ENCODE measurements at regions not wholly inside any gene's neighbourhood (a gene's known extent, or its start where the extent isn't known, plus 50 kb on each side); places are given as distances from the start of the nearest gene placed in this dataset.
"Not testable (repeated sequence)": the region's sequence is repeated elsewhere in the genome, so short reads cannot be mapped to it uniquely, and the experiment has no call there.

DNA sequence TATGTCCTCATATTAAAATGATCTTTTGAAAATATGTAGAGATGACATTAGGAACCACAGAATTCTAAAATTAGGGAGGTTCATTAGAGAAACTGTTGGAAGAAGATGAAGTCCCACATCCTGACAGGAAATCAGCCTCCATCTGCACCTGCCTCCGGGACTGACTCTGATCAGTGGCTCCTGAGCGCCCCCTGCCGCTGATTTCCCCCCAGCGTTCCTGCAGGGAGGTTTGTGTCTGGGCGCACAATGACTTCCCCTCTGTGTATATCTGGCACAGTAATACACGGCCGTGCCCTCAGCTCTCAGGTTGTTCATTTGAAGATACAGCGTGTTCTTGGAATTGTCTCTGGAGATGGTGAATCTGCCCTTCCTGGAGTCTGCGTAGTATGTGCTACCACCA lies 883.8 kb downstream of the TMEM121 start:
- not testable (repeated sequence) for DNase-seq

DNA sequence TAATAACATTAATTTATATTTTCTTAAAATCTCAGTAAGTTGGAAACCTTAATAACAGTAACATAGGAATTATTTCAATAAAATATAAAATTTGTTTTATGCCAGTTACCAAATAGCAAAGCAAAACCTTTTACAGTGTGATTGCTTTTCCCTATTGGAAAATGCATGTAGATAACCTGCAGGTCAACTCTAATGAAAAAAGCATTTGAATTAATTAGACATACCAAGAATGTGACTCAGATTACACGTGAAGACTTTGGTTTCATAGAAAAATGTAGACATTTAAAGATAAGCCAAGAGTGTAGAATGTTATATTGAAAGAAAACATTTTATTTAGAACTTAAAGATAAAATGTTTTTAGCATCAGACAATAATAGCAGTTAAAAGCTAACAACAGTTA lies 888.1 kb downstream of the TMEM121 start:
- no peak for DNase-seq

DNA sequence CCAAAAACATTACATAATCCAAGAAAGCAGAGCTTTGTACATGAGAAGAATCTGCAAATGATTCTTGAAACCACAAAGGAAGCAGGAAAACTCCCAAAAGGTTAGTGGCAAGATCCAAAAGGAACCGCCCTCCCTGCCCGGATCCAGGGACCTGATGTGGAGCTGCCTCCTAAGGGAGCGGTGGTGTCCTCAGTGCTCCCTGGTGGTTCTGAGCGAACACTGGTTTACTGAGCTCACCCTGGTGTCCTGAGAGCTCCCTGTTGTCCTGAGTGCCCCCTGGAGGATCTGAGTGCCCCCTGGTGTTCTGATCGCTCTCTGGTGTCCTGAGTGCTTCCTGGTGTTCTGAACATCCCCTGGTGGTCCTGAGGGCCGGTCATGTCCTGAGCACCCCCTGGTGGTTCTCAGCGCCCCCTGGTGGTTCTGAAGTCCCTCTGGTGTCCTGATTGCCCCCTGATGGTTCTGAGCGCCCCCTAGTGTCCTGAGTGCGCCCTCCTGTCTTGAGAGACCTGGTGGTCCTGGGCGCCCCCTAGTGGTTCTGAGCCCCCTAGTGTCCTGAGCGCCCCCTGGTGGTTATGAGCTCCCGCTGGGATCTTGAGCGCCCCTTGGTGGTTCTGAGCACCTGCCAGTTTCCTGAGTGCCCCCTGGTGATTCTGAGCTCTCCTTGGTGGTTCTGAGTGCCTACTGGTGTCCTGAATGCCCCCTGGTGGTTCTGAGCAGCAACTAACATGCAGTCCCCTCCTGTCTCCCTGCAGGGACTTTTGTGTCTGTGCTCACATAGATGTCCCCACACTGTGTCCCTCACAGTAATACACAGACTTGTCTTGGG lies 891.1 kb downstream of the TMEM121 start:
- no peak for DNase-seq

DNA sequence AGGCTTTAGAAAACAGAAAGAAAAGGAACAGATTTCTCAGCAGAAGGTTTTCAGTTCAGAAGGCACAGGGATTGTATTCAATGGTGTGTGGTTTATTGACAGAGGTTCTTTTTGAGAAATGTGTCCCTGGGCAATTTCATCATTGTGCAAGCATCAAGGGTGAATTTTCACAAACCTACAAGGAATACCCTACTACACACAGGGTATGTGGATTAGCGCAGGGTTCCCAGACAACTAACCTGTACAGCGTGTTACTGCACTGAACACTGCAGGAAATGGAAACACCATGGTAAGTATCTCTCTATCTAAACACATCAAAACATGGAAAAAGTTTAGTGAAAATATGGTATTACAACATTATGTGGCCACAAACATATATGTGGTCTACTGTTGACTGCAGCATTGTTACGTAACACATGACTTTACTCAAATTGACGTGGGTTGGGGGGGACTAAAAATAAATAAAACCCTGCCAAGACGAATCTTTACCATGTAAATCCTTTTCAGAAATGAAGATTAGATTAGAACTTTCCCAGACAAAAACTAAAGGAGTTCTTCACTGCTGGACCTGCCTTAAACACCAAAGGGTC lies 893.1 kb downstream of the TMEM121 start:
- DNase-seq, result no peak

DNA sequence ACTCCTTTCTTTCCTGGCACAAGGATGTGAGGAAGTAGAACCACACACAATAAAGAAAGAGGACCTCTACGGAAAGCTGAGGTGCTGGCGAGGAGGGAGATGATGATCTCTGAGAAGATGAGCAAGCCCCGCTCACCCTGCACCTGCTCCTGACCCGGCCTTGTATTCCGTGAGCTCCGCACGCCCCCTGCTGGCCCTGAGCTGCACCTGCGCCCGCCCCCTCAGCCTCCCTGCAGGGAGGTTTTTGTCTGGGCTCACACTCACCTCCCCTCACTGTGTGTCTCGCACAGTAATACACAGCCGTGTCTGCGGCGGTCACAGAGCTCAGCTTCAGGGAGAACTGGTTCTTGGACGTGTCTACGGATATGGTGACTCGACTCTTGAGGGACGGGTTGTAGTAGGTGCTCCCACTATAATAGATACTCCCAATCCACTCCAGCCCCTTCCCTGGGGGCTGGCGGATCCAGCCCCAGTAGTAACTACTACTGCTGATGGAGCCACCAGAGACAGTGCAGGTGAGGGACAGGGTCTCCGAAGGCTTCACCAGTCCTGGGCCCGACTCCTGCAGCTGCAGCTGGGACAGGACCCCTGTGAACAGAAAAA lies 895.1 kb downstream of the TMEM121 start:
- not testable (repeated sequence) for DNase-seq

DNA sequence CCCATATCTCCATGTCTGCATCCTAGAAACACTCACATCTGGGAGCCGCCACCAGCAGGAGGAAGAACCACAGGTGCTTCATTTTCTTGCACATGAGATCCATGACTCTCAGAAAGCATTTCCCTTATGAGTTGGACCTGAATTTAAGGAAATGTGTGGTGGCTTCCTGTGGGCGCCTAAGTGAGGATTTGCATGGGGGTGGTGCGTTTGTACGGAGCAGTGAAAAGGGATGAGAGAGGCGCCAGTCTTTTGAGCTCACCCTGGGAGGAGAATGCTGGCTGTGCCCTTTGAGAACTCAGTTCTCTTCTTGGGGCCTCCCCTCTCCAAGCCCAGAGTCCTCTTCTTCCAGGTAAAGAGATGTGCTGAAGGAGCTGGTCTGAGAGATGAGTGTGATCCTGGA lies 895.7 kb downstream of the TMEM121 start:
- DNase-seq, result no peak

DNA sequence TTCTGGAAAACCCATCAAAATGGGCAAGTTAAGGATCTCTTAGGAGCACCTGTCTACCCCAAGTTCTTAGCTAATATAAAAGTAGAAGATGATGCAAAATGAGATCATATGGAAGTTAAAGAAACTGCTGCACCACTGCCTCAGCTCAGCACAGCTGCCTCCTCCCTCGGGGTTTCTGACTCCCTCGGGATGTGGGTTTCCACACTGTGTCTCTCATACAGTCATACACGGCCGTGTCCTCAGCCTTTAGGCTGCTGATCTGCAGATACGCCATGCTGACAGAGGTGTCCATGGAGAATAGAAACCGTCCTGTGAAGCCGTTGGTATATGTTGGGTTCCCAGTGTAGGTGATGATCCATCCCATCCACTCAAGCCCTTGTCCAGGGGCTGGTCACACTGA lies 898.8 kb downstream of the TMEM121 start:
- DNase-seq, result not testable (repeated sequence)

DNA sequence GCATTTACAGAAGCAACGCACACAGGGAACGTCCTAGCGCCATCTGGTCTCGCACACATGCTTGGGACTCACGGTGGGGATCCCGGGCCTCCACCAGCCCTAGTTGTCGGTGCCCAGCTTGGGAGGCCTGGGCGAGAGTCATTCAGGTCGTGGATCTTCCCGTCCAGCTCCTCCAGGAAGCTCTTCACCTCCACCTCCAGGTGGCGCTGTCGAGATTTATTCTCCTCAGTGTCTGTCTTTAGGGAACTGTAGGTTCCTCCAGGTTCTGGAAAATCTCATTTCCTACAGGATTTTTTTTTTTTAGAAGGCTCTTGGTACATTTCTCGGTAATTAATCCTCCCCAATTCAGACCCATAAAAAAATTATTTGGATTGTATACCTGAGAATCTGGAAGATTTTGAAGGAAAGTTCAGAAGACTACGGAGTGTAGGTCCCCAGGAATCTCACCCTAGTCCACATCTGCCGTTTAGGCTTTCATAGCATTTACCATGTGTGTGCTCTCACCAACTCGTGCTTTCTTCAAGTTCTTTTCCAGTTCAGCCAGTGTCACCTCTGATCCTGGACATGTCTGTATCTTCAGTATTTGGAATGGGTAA lies 910.0 kb downstream of the TMEM121 start:
- DNase-seq, result no peak

DNA sequence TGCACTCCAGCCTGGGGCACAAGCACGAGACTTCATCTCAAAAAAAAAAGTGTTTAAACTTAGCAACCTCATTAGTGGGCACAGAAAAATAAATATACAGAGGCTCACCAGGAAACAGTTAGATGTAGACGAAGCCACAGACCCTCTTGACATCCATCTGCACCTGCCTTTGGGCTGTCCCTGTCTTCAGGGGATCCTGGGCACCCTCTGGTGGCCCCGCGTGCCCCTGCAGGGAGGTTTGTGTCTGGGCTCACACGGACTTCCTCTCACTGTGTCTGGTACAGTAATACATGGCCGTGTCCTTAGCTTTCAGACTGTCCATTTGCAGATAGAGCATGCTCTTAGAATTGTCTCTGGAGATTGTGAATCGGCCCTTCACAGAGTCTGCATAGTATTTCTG lies 916.5 kb downstream of the TMEM121 start:
- DNase-seq, result no peak

DNA sequence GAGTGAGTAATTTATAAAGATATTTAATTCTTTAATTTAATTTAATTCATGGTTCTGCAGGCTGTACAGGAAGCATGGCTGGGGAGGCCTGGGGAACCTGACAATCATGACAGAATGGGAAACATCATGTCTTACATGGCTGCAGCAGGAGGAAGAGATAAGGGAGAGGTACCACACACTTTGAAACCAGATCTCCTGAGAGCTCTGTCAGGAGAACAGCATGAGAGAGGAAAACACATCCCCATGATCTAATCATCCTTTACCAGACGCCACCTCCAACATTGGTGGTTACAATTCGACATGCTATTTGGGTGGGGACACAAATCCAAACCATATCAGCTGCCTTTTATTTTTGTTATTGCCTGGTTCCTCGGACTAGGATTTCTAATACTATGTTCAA lies 928.6 kb downstream of the TMEM121 start:
- no peak for DNase-seq

DNA sequence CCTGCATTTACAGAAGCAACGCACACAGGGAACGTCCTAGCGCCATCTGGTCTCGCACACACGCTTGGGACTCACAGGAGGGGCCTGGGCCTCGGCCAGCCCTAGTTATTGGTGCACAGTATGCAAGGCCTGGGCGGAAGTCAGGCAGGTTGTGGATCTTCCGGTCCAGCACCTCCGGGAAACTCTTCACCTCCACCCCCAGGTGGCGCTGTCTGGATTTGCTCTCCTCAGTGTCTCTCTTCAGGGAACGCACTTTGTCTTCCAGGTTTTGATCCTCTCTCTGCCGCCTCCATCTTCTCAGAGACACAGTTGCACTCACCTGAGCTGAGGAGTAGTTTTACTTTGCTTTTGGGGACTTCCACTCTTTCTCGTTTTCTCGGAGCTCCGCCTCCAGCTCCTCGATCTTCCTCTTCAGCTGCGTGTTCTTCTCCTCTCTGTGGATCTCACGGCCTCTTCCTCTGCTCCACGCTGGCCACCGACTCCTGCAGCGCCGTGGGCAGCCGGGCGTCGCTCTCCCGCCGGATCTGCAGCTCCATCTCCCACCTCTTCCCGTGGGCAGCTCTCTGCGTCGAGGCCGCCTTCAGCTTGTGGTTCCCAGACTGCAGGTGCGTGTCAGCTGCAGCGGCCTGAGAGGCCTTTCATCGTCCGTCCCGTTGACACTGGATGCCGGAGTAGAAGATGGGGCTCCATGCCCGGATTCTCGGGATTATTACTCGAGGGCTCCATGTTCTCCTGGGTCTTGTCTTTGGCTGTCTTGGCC lies 933.8 kb downstream of the TMEM121 start:
- no peak for DNase-seq

DNA sequence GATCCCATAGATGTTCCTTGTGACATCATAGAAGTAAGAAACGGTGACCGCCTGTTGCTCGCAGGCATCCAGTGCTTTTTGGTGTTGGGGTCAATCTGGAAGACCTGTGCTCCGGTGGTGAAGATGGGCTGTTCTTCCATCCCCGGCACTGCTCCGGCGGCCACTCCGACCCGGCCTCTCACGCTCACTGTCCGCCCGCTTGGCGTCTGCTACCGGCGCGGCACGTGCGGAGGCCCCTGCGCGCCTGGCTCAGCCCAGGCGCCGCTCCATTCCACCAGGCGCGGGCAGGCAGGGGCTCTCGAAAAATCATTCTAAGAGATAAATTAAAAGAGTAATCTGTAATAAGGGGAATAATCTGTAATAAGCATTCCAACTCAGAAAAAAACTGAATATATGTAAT lies 934.5 kb downstream of the TMEM121 start:
- DNase-seq, result no peak

DNA sequence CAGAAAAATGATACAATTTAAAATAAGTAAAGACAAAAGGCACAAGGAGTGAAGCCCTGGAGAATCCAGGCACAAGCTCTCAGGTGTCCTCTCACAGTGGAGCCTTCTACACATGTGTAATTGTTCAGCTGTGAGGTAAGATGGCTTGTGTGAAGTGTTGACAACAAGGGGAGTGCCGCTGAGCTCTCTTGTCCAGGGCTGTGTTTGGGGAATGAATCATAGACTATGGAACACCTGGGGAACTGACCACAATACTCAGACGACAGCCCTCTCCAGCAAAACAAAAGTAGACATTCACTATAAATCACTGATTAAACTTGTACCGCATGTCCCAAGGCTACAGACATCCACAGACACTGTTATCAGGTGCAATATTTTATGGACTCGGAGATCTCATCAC lies 940.1 kb downstream of the TMEM121 start:
- DNase-seq, result not testable (repeated sequence)

DNA sequence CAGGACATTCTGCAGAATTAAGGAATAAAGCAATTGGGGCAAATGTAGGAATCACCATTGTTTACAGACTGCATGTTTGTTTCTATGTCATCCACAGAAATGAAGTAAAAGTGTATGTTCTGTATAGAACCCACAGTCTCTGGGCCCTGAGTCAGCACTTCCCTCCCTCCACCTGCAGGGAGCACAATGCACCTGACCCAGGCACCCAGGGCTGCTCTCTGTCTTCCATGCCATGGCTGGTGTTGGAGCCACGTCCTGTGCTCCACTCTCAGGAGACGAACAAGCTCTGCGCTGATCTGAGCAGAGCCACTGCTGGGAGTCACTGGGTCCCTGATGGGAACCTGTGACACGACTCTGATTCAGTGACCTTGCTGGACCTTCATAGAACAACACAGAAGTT lies 942.5 kb downstream of the TMEM121 start:
- not testable (repeated sequence) for DNase-seq

DNA sequence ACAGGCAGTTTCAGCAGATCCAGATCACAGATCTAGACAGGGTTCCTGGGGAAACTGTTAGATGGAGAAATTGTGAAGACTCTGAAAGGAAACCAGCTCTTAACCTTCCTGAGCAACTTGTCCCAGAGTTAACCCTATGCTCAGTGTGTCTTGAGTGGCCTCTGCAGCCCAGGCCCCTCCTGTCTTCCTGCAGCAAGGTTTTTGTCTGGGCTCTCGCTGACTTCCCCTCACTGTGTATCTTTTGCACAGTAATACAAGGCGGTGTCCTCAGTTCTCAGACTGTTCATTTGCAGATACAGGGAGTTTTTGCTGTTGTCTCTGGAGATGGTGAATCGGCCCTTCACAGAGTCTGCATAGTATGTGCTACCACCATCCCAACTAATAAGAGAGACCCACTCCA lies 943.6 kb downstream of the TMEM121 start:
- not testable (repeated sequence) for DNase-seq

DNA sequence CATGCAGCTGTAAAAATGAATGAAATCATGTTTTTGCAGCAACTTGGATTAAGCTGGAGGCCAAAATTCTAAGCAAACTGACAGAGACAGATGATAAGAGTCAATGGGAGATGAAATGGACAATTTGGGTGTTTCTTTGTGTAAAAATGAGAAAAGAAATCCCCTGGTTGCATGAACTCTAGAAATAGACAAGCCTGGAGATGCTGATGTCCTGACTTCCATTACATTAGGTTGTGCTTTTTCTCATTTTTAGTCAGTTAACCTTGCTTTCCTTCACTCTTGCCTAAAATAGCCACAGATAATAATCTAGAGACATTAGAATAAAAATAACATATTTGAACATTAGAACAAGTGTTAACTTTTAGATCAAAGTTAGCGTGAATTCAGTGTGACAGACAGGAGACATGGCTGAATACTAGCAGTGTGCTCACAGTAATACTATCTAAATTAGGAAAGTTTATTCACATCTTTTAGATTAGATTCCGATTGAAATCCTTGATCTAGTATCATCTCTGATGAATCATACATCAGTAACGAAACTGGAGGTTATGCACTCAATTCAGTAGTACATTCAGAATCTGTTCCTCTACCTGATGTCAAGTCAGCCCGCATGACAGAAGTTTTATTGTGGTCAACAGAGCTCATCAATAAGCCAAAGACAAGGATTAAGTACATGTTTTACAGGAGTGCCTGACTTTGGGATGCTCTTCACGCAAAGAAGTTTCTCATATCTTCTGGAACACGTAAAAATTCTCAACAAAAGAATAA lies 948.1 kb downstream of the TMEM121 start:
- DNase-seq, result not testable (repeated sequence)

DNA sequence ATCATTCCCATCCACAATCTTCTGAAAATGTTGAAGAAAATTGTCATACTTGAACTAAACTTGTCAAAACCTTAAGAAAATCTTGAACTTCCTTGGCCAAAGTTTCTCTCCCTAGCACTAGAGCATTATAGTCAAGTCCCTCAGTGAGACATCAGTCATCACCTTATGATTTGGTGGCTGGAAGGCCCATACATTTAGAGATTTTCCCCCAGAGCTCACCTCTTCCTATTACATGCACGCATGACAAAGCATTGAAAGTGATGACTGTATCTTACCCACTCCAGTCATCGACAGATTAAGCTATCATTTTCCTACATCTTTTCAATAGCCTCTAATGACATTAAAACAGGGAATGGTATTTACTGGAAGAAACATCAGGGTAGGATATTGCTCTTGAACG lies 948.8 kb downstream of the TMEM121 start:
- not testable (repeated sequence) for DNase-seq

DNA sequence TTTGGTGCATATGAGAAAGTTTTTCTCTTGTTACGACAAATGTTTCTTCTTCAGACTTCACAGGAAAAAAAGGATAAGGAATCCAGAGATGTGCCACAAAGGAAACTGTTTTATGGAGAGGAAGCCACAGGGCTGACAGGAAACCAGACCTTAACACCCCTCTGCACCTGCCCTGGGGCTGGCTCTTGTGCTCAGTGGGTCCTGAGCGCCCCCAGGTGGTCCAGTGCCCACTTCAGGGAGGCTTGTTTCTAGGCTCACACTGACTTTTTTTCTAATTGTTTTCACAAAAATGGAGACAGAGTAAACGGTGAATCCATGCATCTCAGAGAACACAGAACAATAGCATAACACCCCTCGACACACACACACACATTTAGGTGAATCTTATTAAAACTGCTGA lies 951.2 kb downstream of the TMEM121 start:
- not testable (repeated sequence) for DNase-seq

DNA sequence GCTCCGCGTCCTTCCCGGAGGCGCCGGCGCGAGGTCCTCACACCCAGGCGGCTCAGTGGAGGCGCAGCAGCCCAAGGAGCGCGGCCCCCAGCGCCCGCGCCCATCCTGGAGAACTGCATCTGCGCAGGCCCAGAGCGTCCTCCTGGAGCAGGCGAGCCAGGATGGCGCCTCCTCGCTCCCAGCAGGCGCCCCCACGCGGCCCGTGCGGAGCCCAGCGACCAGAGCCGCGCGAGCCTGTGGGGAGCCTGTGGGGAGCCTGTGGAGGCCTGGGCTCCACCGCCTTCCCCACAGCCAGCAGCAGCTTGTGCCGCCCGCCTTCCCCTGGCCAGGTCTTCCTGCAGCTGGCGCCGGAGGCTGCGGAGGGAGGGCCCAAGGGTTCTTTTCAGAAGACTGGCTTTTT lies 953.9 kb downstream of the TMEM121 start:
- not testable (repeated sequence) for DNase-seq

DNA sequence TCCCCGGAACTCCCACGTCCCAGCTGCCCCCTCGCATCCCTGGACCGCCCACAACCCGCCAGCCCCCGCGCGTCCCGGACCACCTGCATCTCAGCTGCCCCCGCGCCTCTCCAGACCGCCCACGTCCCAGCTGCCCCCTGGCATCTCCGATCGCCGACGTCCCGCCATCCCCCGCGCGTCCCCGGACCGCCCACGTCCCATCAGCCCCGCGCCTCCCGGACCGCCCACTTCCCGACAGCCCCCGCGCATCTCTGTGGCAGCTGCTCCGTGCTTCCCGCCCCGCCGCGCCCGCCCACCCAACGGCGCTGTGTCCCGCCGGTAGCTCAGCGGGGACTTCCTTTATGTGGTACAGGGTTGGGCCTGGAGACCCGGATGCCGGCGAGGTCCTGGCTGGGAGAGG lies 955.8 kb downstream of the TMEM121 start:
- DNase-seq, result not testable (repeated sequence)

DNA sequence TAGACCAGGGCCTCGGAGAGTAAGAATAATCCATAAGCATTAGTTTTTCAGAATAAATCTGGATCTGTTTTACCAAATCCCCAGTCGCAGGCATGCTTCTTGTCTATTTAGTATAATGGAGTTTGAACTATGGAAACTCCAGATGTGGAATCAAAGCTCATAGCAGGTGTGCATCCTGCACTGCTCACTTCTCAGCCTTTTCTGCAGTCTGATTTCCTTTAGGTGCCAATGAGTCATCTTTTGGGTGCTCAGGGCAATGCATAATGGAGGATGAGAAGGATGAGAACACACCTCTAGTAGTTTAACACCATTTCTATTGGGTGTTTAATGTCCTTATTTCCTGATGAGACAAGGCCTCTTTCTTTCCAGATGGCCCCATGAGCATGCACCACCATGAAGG lies 961.2 kb downstream of the TMEM121 start:
- no peak for DNase-seq

DNA sequence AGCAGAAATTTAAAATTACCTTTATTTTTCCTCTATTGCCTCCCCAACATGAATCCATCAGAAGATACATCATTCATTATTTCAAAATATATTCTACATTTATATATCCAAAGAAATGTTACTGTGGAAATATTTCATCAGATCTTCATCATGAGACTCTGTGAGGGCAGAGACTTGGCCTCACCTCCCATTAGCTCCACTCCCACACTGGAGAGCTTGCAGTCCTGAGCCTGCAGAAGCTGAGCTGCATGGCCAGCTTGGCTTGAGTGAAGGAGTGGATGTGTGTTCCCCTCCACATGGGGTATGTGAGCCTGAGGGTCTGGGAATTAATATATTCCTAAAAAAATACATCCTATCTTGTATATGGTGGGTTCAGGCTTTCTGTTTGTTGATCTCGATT lies 961.9 kb downstream of the TMEM121 start:
- no peak for DNase-seq

Measured in left kidney (tissue), 1 donor.